Smooth muscle cell (in vitro differentiated cells): ENCODE measurements at regions not wholly inside any gene's neighbourhood (a gene's known extent, or its start where the extent isn't known, plus 50 kb on each side); places are given as distances from the start of the nearest gene placed in this dataset.

ENCODE experiments used
- DNase-seq: peaks from one replicate; lab custom pipeline; 2025; ENCODE audit not compliant: unreplicated experiment; lab: John Stamatoyannopoulos, UW
- H2AFZ ChIP-seq: fragments of 200-600 bp; sonication (generic); 2 replicates; pipeline ENCODE4 v1.6.0; 2016; ENCODE audit warnings: antibody characterized with exemption, low read depth, mild to moderate bottlenecking
- H3F3A ChIP-seq: fragments of 200-600 bp; sonication (generic); 2 replicates; pipeline ENCODE4 v1.6.0; 2017; ENCODE audit warnings: antibody characterized with exemption, low read depth
- H3K27ac ChIP-seq: fragments of 200-600 bp; sonication (generic); 2 replicates; pipeline ENCODE4 v1.5.1; 2016; ENCODE audit warnings: low read depth, mild to moderate bottlenecking
- H3K27me3 ChIP-seq: fragments of 200-600 bp; sonication (generic); 2 replicates; pipeline ENCODE4 v1.6.1; 2016; ENCODE audit warnings: low read depth, mild to moderate bottlenecking
- H3K36me3 ChIP-seq: fragments of 200-600 bp; sonication (generic); 2 replicates; pipeline ENCODE4 v1.5.1; 2016; ENCODE audit warnings: low read depth
- H3K4me1 ChIP-seq: fragments of 200-600 bp; sonication (generic); 2 replicates; pipeline ENCODE4 v1.5.1; 2016; ENCODE audit warnings: low read depth
- H3K4me2 ChIP-seq: fragments of 200-600 bp; sonication (generic); 2 replicates; pipeline ENCODE4 v1.6.0; 2016; ENCODE audit warnings: mild to moderate bottlenecking
- H3K4me3 ChIP-seq: fragments of 200-600 bp; sonication (generic); 2 replicates; pipeline ENCODE4 v1.5.1; 2016; ENCODE audit warnings: mild to moderate bottlenecking
- H3K79me2 ChIP-seq: fragments of 200-600 bp; sonication (generic); 2 replicates; pipeline ENCODE4 v1.6.0; 2016; ENCODE audit warnings: low read depth, mild to moderate bottlenecking
- H3K9ac ChIP-seq: fragments of 200-600 bp; sonication (generic); 2 replicates; pipeline ENCODE4 v1.6.0; 2016; ENCODE audit warnings: low read depth
- H3K9me3 ChIP-seq: fragments of 200-600 bp; sonication (generic); replicated peaks from 2 replicates; pipeline ENCODE4 v1.5.1; 2016; ENCODE audit warnings: low read depth
- H4K20me1 ChIP-seq: fragments of 200-600 bp; sonication (generic); 2 replicates; pipeline ENCODE4 v1.6.0; 2016; ENCODE audit warnings: low read depth
- CTCF ChIP-seq: fragments of 200-600 bp; sonication (generic); IDR thresholded peaks from 2 replicates; pipeline ENCODE4 v1.5.1; 2017; ENCODE audit warnings: borderline replicate concordance, mild to moderate bottlenecking, antibody characterized with exemption; ENCODE audit not compliant: insufficient read depth, poor library complexity, severe bottlenecking
- WGBS: methylation state at CpG from one replicate; pipeline ENCODE4 v1.1.7; 2016; ENCODE audit warnings: low lambda C conversion rate; 5-methylcytosine and 5-hydroxymethylcytosine counted together

DNA sequence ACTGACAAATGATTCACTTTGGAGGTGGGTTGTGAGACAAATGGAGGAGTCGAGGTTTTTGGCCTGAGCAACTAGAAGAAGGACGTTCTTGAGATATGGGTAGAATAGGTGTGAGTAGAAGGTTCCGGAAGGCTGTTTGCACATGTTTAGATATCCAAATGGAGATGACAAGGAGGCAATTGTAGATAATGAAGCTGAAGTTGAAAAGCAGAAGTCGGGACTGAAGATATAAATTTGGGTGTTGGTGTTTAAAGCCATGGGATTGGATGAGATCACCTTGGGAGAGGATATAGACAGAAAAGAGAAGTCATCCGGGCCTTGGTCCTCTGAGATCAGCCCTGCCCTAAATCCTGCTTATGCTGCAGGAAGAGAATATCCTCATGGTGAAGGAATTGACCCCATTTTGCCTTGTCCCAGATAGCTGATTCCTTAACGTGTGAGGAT lies 75.5 kb upstream of the CD44 start:
- H3K36me3 ChIP-seq, result no peaks in the 10 kb centered on the region
- no peaks in the 10 kb centered on the region for H4K20me1 ChIP-seq
- H3K79me2 ChIP-seq, result no peaks in the 10 kb centered on the region
- DNase-seq, result no peak
- no peak overlapping the region for H3K4me3 ChIP-seq
- H2AFZ ChIP-seq, result no peak overlapping the region
- no peaks in the 10 kb centered on the region for H3K27me3 ChIP-seq
- no peak overlapping the region for H3K27ac ChIP-seq
- no peak for TF ChIP-seq CTCF
- H3K9ac ChIP-seq, result no peak overlapping the region
- no peaks in the 10 kb centered on the region for H3K9me3 ChIP-seq
- 93% methylated on average over 6 of the region's 6 CpGs for WGBS
- no peak overlapping the region for H3K4me2 ChIP-seq
- no peaks in the 10 kb centered on the region for H3F3A ChIP-seq
- no peaks in the 10 kb centered on the region for H3K4me1 ChIP-seq

- Histone ChIP-seq H3K36me3 (no peaks in the 10 kb centered on the region), H3K4me1 (no peaks in the 10 kb centered on the region), H3K27ac (no peak overlapping the region), H3K4me3 (no peak overlapping the region), H4K20me1 (no peaks in the 10 kb centered on the region), H3K79me2 (no peaks in the 10 kb centered on the region), H3F3A (no peaks in the 10 kb centered on the region), H3K4me2 (no peak overlapping the region), H3K9me3 (no peaks in the 10 kb centered on the region), H2AFZ (no peak overlapping the region), H3K27me3 (no peaks in the 10 kb centered on the region), H3K9ac (no peak overlapping the region)
- DNase-seq, result no peak
- TF ChIP-seq CTCF, result no peak
- WGBS, result 66% methylated on average over 8 of the region's 8 CpGs
Measured at GRCh38 chr11:35064114-35064800, 74.7 kb upstream of the CD44 start.

DNA sequence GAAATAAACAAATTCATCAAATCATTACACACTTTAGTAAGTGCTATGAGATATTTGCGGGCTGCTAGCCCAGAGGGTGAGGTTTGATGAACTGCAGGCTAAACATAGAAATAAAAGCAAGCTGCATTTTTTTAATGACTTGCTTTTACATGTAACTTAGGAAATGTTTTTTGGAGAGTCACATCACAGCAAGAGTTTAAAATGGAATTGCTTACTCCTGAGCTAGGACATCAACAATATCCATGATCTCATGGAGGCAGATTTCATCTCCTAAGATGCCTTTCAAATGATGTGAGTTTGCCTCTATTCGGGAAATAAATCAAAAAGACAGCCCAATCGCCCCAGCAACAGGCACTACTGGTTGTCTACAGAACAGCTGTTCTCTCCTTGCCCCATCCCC lies 73.4 kb upstream of the CD44 start:
- WGBS, result 91% methylated on average over 3 of the region's 3 CpGs

More for the DNA sequence above, 73.4 kb upstream of the CD44 start:
- Histone ChIP-seq H3K9ac (no peak overlapping the region), H3K9me3 (peaks cover 7% of the 10 kb centered on the region), H4K20me1 (no peaks in the 10 kb centered on the region), H3K27me3 (no peaks in the 10 kb centered on the region), H2AFZ (no peak overlapping the region), H3K4me1 (no peaks in the 10 kb centered on the region), H3K27ac (no peak overlapping the region), H3K4me2 (no peak overlapping the region), H3K36me3 (no peaks in the 10 kb centered on the region), H3F3A (no peaks in the 10 kb centered on the region), H3K79me2 (no peaks in the 10 kb centered on the region), H3K4me3 (no peak overlapping the region)
- DNase-seq, result no peak
- TF ChIP-seq CTCF, result no peak
